SK-N-SH (cell line): ENCODE measurements at regions not wholly inside any gene's neighbourhood (a gene's known extent, or its start where the extent isn't known, plus 50 kb on each side); places are given as distances from the start of the nearest gene placed in this dataset.

ENCODE experiments used
- CTCF ChIA-PET: fragments of 300-600, 350-600 bp; formaldehyde crosslinking; extraction: SDS; loops from one replicate; lab custom pipeline; 2021; lab: Yijun Ruan, JAX
- POLR2A ChIA-PET: fragments of 350-600 bp; sonication (Branson Sonifier 250); formaldehyde crosslinking; extraction: SDS; loops from one replicate; lab custom pipeline; 2020; ENCODE audit warnings: antibody characterized with exemption, inconsistent platforms; lab: Yijun Ruan, JAX
- DNase-seq: peaks from one replicate; pipeline ENCODE4 v3.0.0; 2012
- H2AFZ ChIP-seq: fragments of 200-600 bp; sonication (generic); 2 replicates; pipeline ENCODE4 v1.8.1; 2016; ENCODE audit warnings: antibody characterized with exemption, mild to moderate bottlenecking, low read depth
- H3F3A ChIP-seq: fragments of 200-600 bp; sonication (generic); replicated peaks from 2 replicates; pipeline ENCODE3; 2016; ENCODE audit warnings: antibody characterized with exemption, mild to moderate bottlenecking; ENCODE audit not compliant: insufficient read depth
- H3K27ac ChIP-seq, 2 experiments: fragments of 200-500 bp in 1 of 2; fragments of 200-600 bp in 1 of 2; sonication (Bioruptor generic) in 1 of 2; sonication (generic), shearing (Covaris generic) in 1 of 2; 2 replicates each; pipeline versions ENCODE4 v1.5.1 to v1.6.1; 2014 to 2016; ENCODE audit warnings: low read depth in 2 of 2, inconsistent platforms in 1 of 2, low read length in 1 of 2, mild to moderate bottlenecking in 1 of 2, mixed read lengths in 1 of 2
- H3K27me3 ChIP-seq: fragments of 200-600 bp; sonication (generic), shearing (Covaris generic); 2 replicates; pipeline ENCODE4 v1.6.1; 2016; ENCODE audit warnings: mixed run types; ENCODE audit not compliant: insufficient read depth
- H3K36me3 ChIP-seq, 2 experiments: fragments of 200-500 bp in 1 of 2; fragments of 200-600 bp in 1 of 2; sonication (Bioruptor generic) in 1 of 2; sonication (generic) in 1 of 2; replicated peaks in 1 of 2; 2 replicates each; pipeline versions ENCODE3 to v1.5.1; 2014 to 2016; ENCODE audit warnings: low read length in 1 of 2, mild to moderate bottlenecking in 1 of 2; ENCODE audit not compliant: insufficient read depth in 2 of 2, control insufficient read depth in 1 of 2
- H3K4me1 ChIP-seq, 2 experiments: fragments of 200-500 bp in 1 of 2; fragments of 200-600 bp in 1 of 2; sonication (Bioruptor generic) in 1 of 2; sonication (generic), shearing (Covaris generic) in 1 of 2; 2 replicates each; pipeline versions ENCODE4 v1.5.1 to v1.6.1; 2014 to 2016; ENCODE audit warnings: low read depth in 1 of 2, low read length in 1 of 2, mixed run types in 1 of 2; ENCODE audit not compliant: insufficient read depth in 2 of 2, control insufficient read depth in 1 of 2
- H3K4me2 ChIP-seq: fragments of 200-600 bp; sonication (generic), shearing (Covaris generic); 2 replicates; pipeline ENCODE4 v1.6.1; 2017; ENCODE audit warnings: mixed run types
- H3K4me3 ChIP-seq, 2 experiments: fragments of 200-500 bp in 1 of 2; fragments of 200-600 bp in 1 of 2; sonication (Bioruptor generic) in 1 of 2; sonication (generic), shearing (Covaris generic) in 1 of 2; 2 replicates each; pipeline versions ENCODE4 v1.5.1 to v1.8.1; 2014 to 2016; ENCODE audit warnings: low read depth in 2 of 2, inconsistent platforms in 1 of 2, low read length in 1 of 2, mild to moderate bottlenecking in 1 of 2, mixed read lengths in 1 of 2, moderate library complexity in 1 of 2
- H3K79me2 ChIP-seq: fragments of 200-600 bp; sonication (generic); 2 replicates; pipeline ENCODE4 v1.8.1; 2017; ENCODE audit warnings: mild to moderate bottlenecking; ENCODE audit not compliant: insufficient read depth
- H3K9ac ChIP-seq: fragments of 200-600 bp; sonication (generic); 2 replicates; pipeline ENCODE4 v1.6.1; 2017; ENCODE audit warnings: mixed run types
- H3K9me2 ChIP-seq: fragments of 200-600 bp; sonication (generic); 2 replicates; pipeline ENCODE4 v1.6.1; 2017; ENCODE audit warnings: mixed run types
- H3K9me3 ChIP-seq: fragments of 200-600 bp; sonication (generic); 2 replicates; pipeline ENCODE4 v1.6.1; 2017; ENCODE audit warnings: mixed run types, mild to moderate bottlenecking, moderate library complexity
- H4K20me1 ChIP-seq: fragments of 200-600 bp; sonication (generic); 2 replicates; pipeline ENCODE4 v1.6.1; 2017; ENCODE audit warnings: mild to moderate bottlenecking, mixed run types; ENCODE audit not compliant: insufficient read depth
- ELF1 ChIP-seq: IDR thresholded peaks from 2 replicates; pipeline ENCODE4 v1.4.0; 2012
- FOXM1 ChIP-seq: IDR thresholded peaks from 2 replicates; pipeline ENCODE4 v1.4.0; 2012; ENCODE audit warnings: low read depth, mild to moderate bottlenecking
- GATA2 ChIP-seq: sonication (generic); formaldehyde crosslinking; IDR thresholded peaks from 2 replicates; pipeline ENCODE4 v1.5.0; 2020; ENCODE audit warnings: mild to moderate bottlenecking, missing genetic modification reagents
- MAX ChIP-seq: IDR thresholded peaks from 2 replicates; pipeline ENCODE4 v1.4.0; 2012; ENCODE audit warnings: low read depth
- NFIC ChIP-seq: IDR thresholded peaks from 2 replicates; pipeline ENCODE4 v1.4.0; 2012; ENCODE audit warnings: borderline replicate concordance
- NRF1 ChIP-seq: IDR thresholded peaks from 2 replicates; pipeline ENCODE4 v1.6.1; 2012; ENCODE audit warnings: low read depth, mild to moderate bottlenecking, low read length
- PBX3 ChIP-seq: IDR thresholded peaks from 2 replicates; pipeline ENCODE4; 2012
- POLR2AphosphoS5 ChIP-seq: IDR thresholded peaks from 2 replicates; pipeline ENCODE4 v1.6.1; 2012; ENCODE audit warnings: low read depth, low read length
- RCOR1 ChIP-seq: fragments of 150-350 bp; IDR thresholded peaks from 2 replicates; pipeline ENCODE4 v1.6.1; 2017; ENCODE audit warnings: antibody characterized with exemption, low read length
- RXRA ChIP-seq: IDR thresholded peaks from 2 replicates; pipeline ENCODE4 v1.4.0; 2012; ENCODE audit warnings: low read depth, mild to moderate bottlenecking, borderline replicate concordance
- TAF1 ChIP-seq: IDR thresholded peaks from 2 replicates; pipeline ENCODE4 v1.6.1; 2012; ENCODE audit warnings: low read depth, mild to moderate bottlenecking, low read length, moderate library complexity, borderline replicate concordance
- TEAD4 ChIP-seq: IDR thresholded peaks from 2 replicates; pipeline ENCODE4 v1.4.0; 2012; ENCODE audit warnings: mild to moderate bottlenecking, borderline replicate concordance; ENCODE audit not compliant: insufficient read depth
- USF1 ChIP-seq: IDR thresholded peaks from 2 replicates; pipeline ENCODE4 v1.4.0; 2012; ENCODE audit warnings: low read depth, borderline replicate concordance
- YY1 ChIP-seq: IDR thresholded peaks from 2 replicates; pipeline ENCODE4 v1.4.0; 2012; ENCODE audit warnings: low read depth, mild to moderate bottlenecking
- ZBTB33 ChIP-seq: IDR thresholded peaks from 2 replicates; pipeline ENCODE4 v1.4.0; 2012; ENCODE audit warnings: low read depth, borderline replicate concordance
- WGBS: methylation state at CpG from one replicate; pipeline ENCODE4 v1.1.6; 2017; ENCODE audit warnings: low lambda C conversion rate; 5-methylcytosine and 5-hydroxymethylcytosine counted together

GRCh38 chr4:34047363-34047762 is 2197.0 kb downstream of the ARAP2 start:
- no peaks in the 10 kb centered on the region for H3K79me2 ChIP-seq
- 70% methylated on average over 3 of the region's 3 CpGs for WGBS
- H3K27ac ChIP-seq, result no peak overlapping the region
- no peaks in the 10 kb centered on the region; the same call in 1 of the 2 replicates for H3K9me3 ChIP-seq
- H3K9ac ChIP-seq, result no peak overlapping the region
- no peak overlapping the region for H3K4me3 ChIP-seq
- H2AFZ ChIP-seq, result no peak overlapping the region
- ChIA-PET POLR2A (no interaction called here), CTCF (no interaction called here)
- H3K27me3 ChIP-seq, result no peaks in the 10 kb centered on the region
- no peaks in the 10 kb centered on the region for H3F3A ChIP-seq
- no peaks in the 10 kb centered on the region for H3K9me2 ChIP-seq
- H3K4me2 ChIP-seq, result no peak overlapping the region
- no peaks in the 10 kb centered on the region for H4K20me1 ChIP-seq
- no peaks in the 10 kb centered on the region for H3K4me1 ChIP-seq
- DNase-seq, result no peak
- TF ChIP-seq ZBTB33 (no peak), RCOR1 (no peak), FOXM1 (no peak), RXRA (no peak), NFIC (no peak), TAF1 (no peak), MAX (no peak)
- H3K36me3 ChIP-seq, result no peaks in the 10 kb centered on the region

GRCh38 chr4:34066126-34066525 is 2178.2 kb downstream of the ARAP2 start:
- Histone ChIP-seq H3K4me1 (no peaks in the 10 kb centered on the region), H3K27ac (no peak overlapping the region), H4K20me1 (no peaks in the 10 kb centered on the region), H3K9ac (no peak overlapping the region), H3K27me3 (no peaks in the 10 kb centered on the region), H3K36me3 (no peaks in the 10 kb centered on the region), H3K9me2 (no peaks in the 10 kb centered on the region), H3K4me2 (no peak overlapping the region), H3K9me3 (no peaks in the 10 kb centered on the region), H2AFZ (no peak overlapping the region), H3K4me3 (no peak overlapping the region), H3K79me2 (no peaks in the 10 kb centered on the region), H3F3A (no peaks in the 10 kb centered on the region)
- DNase-seq, result no peak
- 58% methylated on average over 2 of the region's 2 CpGs for WGBS
- TF ChIP-seq ELF1 (no peak), PBX3 (no peak), YY1 (no peak)
- POLR2A ChIA-PET, result no interaction called here
- CTCF ChIA-PET, result no interaction called here

GRCh38 chr4:34091451-34091850 is 2152.9 kb downstream of the ARAP2 start:
- CTCF ChIA-PET, result no interaction called here
- no peak for TF ChIP-seq GATA2 (CRISPR knock-in tag)
- no peak for TF ChIP-seq MAX
- TF ChIP-seq NRF1, result no peak
- no peak for TF ChIP-seq TEAD4
- TF ChIP-seq POLR2AphosphoS5, result no peak
- no peak for TF ChIP-seq RCOR1
- TF ChIP-seq ZBTB33, result no peak
- TF ChIP-seq USF1, result no peak

More at GRCh38 chr4:34091451-34091850, 2152.9 kb downstream of the ARAP2 start:
- POLR2A ChIA-PET, result no interaction called here
- no peaks in the 10 kb centered on the region for H3K36me3 ChIP-seq
- H3F3A ChIP-seq, result no peaks in the 10 kb centered on the region
- no peak overlapping the region for H3K9ac ChIP-seq
- no peak overlapping the region for H3K27ac ChIP-seq
- H3K4me1 ChIP-seq, result peaks cover 0 to 2% of the 10 kb centered on the region in 2 experiments; a peak in 1 of 4 replicates
- no peaks in the 10 kb centered on the region; the same call in 1 of the 2 replicates for H3K9me2 ChIP-seq
- H3K9me3 ChIP-seq, result no peaks in the 10 kb centered on the region
- H3K79me2 ChIP-seq, result no peaks in the 10 kb centered on the region
- 59% methylated on average over 1 of the region's 1 CpG for WGBS
- no peaks in the 10 kb centered on the region for H3K27me3 ChIP-seq
- no peak overlapping the region; the same call in 1 of the 2 replicates for H2AFZ ChIP-seq
- DNase-seq, result no peak
- H3K4me3 ChIP-seq, result no peak overlapping the region
- no peak overlapping the region for H3K4me2 ChIP-seq
- H4K20me1 ChIP-seq, result no peaks in the 10 kb centered on the region
